A673 (cell line): ENCODE measurements at regions not wholly inside any gene's neighbourhood (a gene's known extent, or its start where the extent isn't known, plus 50 kb on each side); places are given as distances from the start of the nearest gene placed in this dataset.

Experiments
- BruUV-seq: library from RNA; stranded (reverse); fragments of 400-500 nt; replicated peaks from 2 replicates; lab custom pipeline; 2021; lab: Mats Ljungman, UMichigan
- CTCF ChIA-PET: fragments of 300-600 bp; sonication (Branson Sonifier 250); formaldehyde crosslinking; loops from one replicate; lab custom pipeline; 2022; ENCODE audit warnings: antibody characterized with exemption; lab: Charles Lee
- POLR2A ChIA-PET: fragments of 300-600 bp; sonication (Branson Sonifier 250); formaldehyde crosslinking; loops from one replicate; lab custom pipeline; 2022; ENCODE audit warnings: antibody characterized with exemption; ENCODE audit not compliant: low non-redundant PET; lab: Charles Lee
- DNase-seq: peaks from one replicate; pipeline ENCODE4 v3.0.0-alpha.2; 2015; ENCODE audit warnings: low spot score
- H3K27ac ChIP-seq: fragments of 200-600 bp; sonication (generic); 2 replicates; pipeline ENCODE4 v1.5.1; 2016; ENCODE audit warnings: mixed run types, low read depth, mild to moderate bottlenecking, mixed read lengths, antibody characterized with exemption, low read length; ENCODE audit not compliant: poor library complexity, severe bottlenecking
- H3K27me3 ChIP-seq: fragments of 200-600 bp; sonication (generic); replicated peaks from 2 replicates; pipeline ENCODE4 v1.6.1; 2017; ENCODE audit warnings: mixed run types, low read depth, mild to moderate bottlenecking, mixed read lengths, antibody characterized with exemption, low read length; ENCODE audit not compliant: insufficient read depth, poor library complexity
- H3K36me3 ChIP-seq: fragments of 200-600 bp; sonication (generic); 2 replicates; pipeline ENCODE4 v1.6.1; 2016; ENCODE audit warnings: mixed run types, mild to moderate bottlenecking, mixed read lengths, antibody characterized with exemption, low read length; ENCODE audit not compliant: insufficient read depth, poor library complexity, severe bottlenecking
- H3K4me1 ChIP-seq: fragments of 200-600 bp; sonication (generic); 2 replicates; pipeline ENCODE4 v1.6.1; 2017; ENCODE audit warnings: mixed run types, mild to moderate bottlenecking, mixed read lengths, antibody characterized with exemption, low read length; ENCODE audit not compliant: insufficient read depth, poor library complexity, severe bottlenecking
- H3K4me3 ChIP-seq: fragments of 200-600 bp; sonication (generic); 2 replicates; pipeline ENCODE4 v1.5.1; 2016; ENCODE audit warnings: low read depth, mixed run types, mild to moderate bottlenecking, mixed read lengths, low read length; ENCODE audit not compliant: poor library complexity, severe bottlenecking
- H3K9me3 ChIP-seq: fragments of 200-600 bp; sonication (generic); 2 replicates; pipeline ENCODE4 v1.6.1; 2016; ENCODE audit warnings: mixed run types, low read depth, mild to moderate bottlenecking, mixed read lengths, antibody characterized with exemption, low read length; ENCODE audit not compliant: poor library complexity, severe bottlenecking
- EZH2 ChIP-seq: fragments of 200-600 bp; sonication (generic); IDR thresholded peaks from 2 replicates; pipeline ENCODE4 v1.6.1; 2017; ENCODE audit warnings: borderline replicate concordance, low read depth, mild to moderate bottlenecking, mixed read lengths, antibody characterized with exemption, low read length; ENCODE audit not compliant: poor library complexity, severe bottlenecking
- intact Hi-C: fragments of 100-400 bp; cut with micrococcal nuclease; formaldehyde crosslinking; loops from one replicate; pipeline ENCODE4 v1.10.0; 2022; ENCODE audit not compliant: unreplicated experiment
- TF ChIP-seq, protein P1 (sequence below): fragments of 300-800, 200-600 bp; sonication (generic); conservative IDR thresholded peaks from 2 replicates; pipeline ENCODE4 v1.5.1; 2017; ENCODE audit warnings: low read depth, mild to moderate bottlenecking, antibody characterized with exemption, low read length, moderate library complexity, mixed read lengths

DNA sequence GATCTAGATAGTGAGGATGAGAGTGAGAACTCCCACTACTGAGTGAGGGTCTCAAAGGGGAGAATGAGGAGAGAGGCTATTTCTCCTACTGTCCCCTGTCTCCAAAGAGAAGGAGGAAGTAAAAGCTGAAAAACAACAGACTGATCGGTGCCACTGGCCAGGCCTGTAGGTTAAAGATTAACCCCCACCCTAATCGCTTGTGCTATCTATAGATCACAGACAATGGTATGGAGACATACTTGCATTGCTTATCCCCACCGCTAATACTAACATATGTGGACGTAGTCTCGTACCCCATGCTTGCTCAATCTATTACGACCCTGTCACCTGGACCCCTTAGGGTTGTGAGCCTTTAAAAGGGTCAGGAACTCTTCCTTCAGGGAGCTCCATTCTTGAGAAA lies 777.9 kb upstream of the TMEM132C start:
- Histone ChIP-seq H3K27me3 (peaks cover 12% of the 10 kb centered on the region), H3K27ac (no peak overlapping the region), H3K4me3 (no peak overlapping the region), H3K36me3 (no peaks in the 10 kb centered on the region), H3K9me3 (no peaks in the 10 kb centered on the region), H3K4me1 (no peaks in the 10 kb centered on the region)
- intact Hi-C loops: no loop called here
- TF ChIP-seq, protein P1, sequence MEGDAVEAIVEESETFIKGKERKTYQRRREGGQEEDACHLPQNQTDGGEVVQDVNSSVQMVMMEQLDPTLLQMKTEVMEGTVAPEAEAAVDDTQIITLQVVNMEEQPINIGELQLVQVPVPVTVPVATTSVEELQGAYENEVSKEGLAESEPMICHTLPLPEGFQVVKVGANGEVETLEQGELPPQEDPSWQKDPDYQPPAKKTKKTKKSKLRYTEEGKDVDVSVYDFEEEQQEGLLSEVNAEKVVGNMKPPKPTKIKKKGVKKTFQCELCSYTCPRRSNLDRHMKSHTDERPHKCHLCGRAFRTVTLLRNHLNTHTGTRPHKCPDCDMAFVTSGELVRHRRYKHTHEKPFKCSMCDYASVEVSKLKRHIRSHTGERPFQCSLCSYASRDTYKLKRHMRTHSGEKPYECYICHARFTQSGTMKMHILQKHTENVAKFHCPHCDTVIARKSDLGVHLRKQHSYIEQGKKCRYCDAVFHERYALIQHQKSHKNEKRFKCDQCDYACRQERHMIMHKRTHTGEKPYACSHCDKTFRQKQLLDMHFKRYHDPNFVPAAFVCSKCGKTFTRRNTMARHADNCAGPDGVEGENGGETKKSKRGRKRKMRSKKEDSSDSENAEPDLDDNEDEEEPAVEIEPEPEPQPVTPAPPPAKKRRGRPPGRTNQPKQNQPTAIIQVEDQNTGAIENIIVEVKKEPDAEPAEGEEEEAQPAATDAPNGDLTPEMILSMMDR: no peak
- TF ChIP-seq EZH2: no peak
- no TSS peak for BruUV-seq
- CTCF ChIA-PET: no interaction called here
- no peak for DNase-seq
- POLR2A ChIA-PET: no interaction called here

DNA sequence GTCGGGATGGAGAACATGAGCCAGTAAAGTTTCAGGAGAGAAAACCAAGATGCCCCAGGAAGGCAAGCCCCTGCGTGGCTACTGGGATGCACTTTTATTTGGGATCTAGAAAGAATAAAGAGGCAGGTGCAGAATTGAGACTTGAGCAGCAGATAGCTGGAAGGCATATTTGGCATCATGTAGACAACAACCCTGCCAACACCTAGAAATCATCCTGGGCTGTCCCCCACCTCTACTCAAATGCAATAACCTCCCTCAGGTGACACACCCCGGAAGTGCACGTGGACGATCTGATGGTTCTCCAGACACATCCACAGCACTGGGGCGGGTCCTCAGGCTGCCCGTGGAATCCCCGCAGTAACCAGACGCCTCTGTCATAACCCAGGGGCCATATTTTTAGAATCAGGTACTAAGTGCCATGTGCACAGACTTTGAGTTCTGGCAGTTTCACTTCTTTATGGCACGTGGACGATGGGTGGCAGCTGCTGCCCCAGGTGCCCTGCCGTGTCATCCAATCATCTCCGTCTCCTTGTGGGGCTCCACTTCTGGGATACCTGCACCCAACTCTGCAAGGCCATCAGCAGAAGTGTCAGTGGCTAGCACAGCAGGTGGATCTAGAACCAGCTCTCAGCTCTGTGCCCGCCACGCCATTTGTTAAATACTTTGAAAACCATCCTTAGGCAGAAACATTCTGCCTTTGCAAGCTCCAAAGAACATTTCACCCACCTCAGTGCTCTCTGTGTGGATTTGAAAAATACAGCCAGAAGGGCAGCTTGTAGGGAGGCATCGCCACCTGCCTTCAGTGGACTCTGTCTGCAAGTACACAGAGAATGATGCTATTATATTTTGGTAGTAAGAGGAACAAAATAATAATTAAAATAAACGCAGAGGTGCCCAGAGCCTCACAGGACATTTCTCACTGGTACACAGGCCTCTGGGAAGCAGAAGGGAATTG lies 771.7 kb upstream of the TMEM132C start:
- CTCF ChIA-PET: interaction anchor here (0.5 kb wide), 1 partner anchor 93 kb away, joined by 10 read pairs; no protein-coding TSS in a partner anchor
- no peak overlapping the region for H3K27ac ChIP-seq
- no peaks in the 10 kb centered on the region for H3K9me3 ChIP-seq
- no peak for DNase-seq
- no TSS peak for BruUV-seq
- TF ChIP-seq EZH2: no peak
- TF ChIP-seq, protein P1: no peak
- POLR2A ChIA-PET: no interaction called here
- H3K27me3 ChIP-seq: peaks cover 12% of the 10 kb centered on the region
- H3K4me1 ChIP-seq: no peaks in the 10 kb centered on the region
- intact Hi-C loops: no loop called here
- no peak overlapping the region for H3K4me3 ChIP-seq
- no peaks in the 10 kb centered on the region for H3K36me3 ChIP-seq

DNA sequence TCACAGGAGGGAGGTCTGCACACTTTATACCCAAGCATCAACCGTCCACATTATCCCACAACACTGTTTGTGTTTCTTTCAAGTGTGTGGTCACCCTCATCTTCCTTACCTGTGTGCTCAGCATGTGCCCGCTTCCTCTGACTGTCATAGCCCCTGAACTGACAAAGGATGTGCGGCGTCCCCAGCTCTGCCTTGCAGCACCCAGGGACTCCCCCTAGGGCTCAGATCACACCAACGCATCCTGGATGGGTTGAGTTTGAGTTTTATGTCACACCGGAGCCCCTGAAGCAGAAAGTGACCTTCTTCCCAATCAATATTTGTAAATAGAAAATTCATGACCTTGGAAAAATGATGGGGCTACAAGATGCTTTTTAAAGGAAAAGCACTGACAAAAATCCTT lies 770.7 kb upstream of the TMEM132C start:
- ChIA-PET POLR2A (no interaction called here), CTCF (no interaction called here)
- Histone ChIP-seq H3K4me3 (no peak overlapping the region), H3K9me3 (no peaks in the 10 kb centered on the region), H3K27ac (no peak overlapping the region), H3K4me1 (no peaks in the 10 kb centered on the region), H3K27me3 (peaks cover 4% of the 10 kb centered on the region), H3K36me3 (no peaks in the 10 kb centered on the region)
- BruUV-seq: no TSS peak
- intact Hi-C loops: no loop called here
- TF ChIP-seq, protein P1: peak; percentile 40
- no peak for TF ChIP-seq EZH2
- DNase-seq: no peak
